ENCODE measurements at regions not wholly inside any gene's neighbourhood (a gene's known extent, or its start where the extent isn't known, plus 50 kb on each side); places are given as distances from the start of the nearest gene placed in this dataset.
A peak's percentile ranks its signal among the peaks of the same experiment; 100 is the strongest.

- DNase-seq = no peak
- H3K27ac ChIP-seq = no peak overlapping the region
- H3K9me3 ChIP-seq = no peaks in the 10 kb centered on the region
- 44 to 67% methylated on average over 3 of the region's 3 CpGs for WGBS, 2 donors
- TF ChIP-seq POLR2A (IDR thresholded peaks at IDR 0.05) (no peak), CTCF (IDR thresholded peaks at IDR 0.05) (no peak), POLR2AphosphoS5 (IDR thresholded peaks at IDR 0.05) (no peak), EP300 (IDR thresholded peaks at IDR 0.05) (no peak)
- H3K4me3 ChIP-seq = no peak overlapping the region
- ATAC-seq (ENCODE audit: low FRiP score in 2 of 2) = no peak
- no peaks in the 10 kb centered on the region for H3K27me3 ChIP-seq
- H3K4me1 ChIP-seq = no peaks in the 10 kb centered on the region
- no peaks in the 10 kb centered on the region for H3K36me3 ChIP-seq
Observed at GRCh38 chr6:153963352-153963751, 75.7 kb upstream of the OPRM1 start.

GRCh38 chr6:153962555-153962954, 76.5 kb upstream of the OPRM1 start:
- H3K4me1 ChIP-seq = no peaks in the 10 kb centered on the region
- no peaks in the 10 kb centered on the region for H3K9me3 ChIP-seq
- WGBS, 2 donors = 51 to 53% methylated on average over 2 of the region's 2 CpGs
- ATAC-seq (ENCODE audit: low FRiP score in 2 of 2) (no peak), DNase-seq (no peak)
- TF ChIP-seq POLR2A (IDR thresholded peaks at IDR 0.05) = no peak
- TF ChIP-seq EP300 (IDR thresholded peaks at IDR 0.05) = no peak
- no peak for TF ChIP-seq POLR2AphosphoS5 (IDR thresholded peaks at IDR 0.05)
- TF ChIP-seq CTCF (IDR thresholded peaks at IDR 0.05) = no peak
- no peak overlapping the region for H3K4me3 ChIP-seq
- no peaks in the 10 kb centered on the region for H3K36me3 ChIP-seq
- H3K27ac ChIP-seq = no peak overlapping the region
- no peaks in the 10 kb centered on the region for H3K27me3 ChIP-seq

GRCh38 chr6:153960741-153961140, 78.3 kb upstream of the OPRM1 start:
- no peak for ATAC-seq (ENCODE audit: low FRiP score in 2 of 2)
- no peak overlapping the region for H3K27ac ChIP-seq
- no peaks in the 10 kb centered on the region for H3K36me3 ChIP-seq
- H3K27me3 ChIP-seq = no peaks in the 10 kb centered on the region
- H3K4me1 ChIP-seq = no peaks in the 10 kb centered on the region
- TF ChIP-seq POLR2A (IDR thresholded peaks at IDR 0.05) (no peak), CTCF (IDR thresholded peaks at IDR 0.05) (no peak), EP300 (IDR thresholded peaks at IDR 0.05) (no peak), POLR2AphosphoS5 (IDR thresholded peaks at IDR 0.05) (no peak)
- WGBS, 2 donors = 66 to 73% methylated on average over 1 of the region's 1 CpG
- no peak for DNase-seq
- H3K9me3 ChIP-seq = no peaks in the 10 kb centered on the region
- H3K4me3 ChIP-seq = no peak overlapping the region

- ATAC-seq (ENCODE audit: low FRiP score in 2 of 2) (no peak), DNase-seq (no peak)
- H3K27ac ChIP-seq = no peak overlapping the region
- H3K4me1 ChIP-seq = no peaks in the 10 kb centered on the region
- TF ChIP-seq CTCF (IDR thresholded peaks at IDR 0.05) = no peak
- no peak for TF ChIP-seq EP300 (IDR thresholded peaks at IDR 0.05)
- no peaks in the 10 kb centered on the region for H3K36me3 ChIP-seq
- 68 to 71% methylated on average over 4 of the region's 4 CpGs for WGBS, 2 donors
- H3K27me3 ChIP-seq = no peaks in the 10 kb centered on the region
- H3K9me3 ChIP-seq = no peaks in the 10 kb centered on the region
- H3K4me3 ChIP-seq = no peak overlapping the region
Observed at GRCh38 chr6:153960281-153960680, 78.8 kb upstream of the OPRM1 start.

- H3K27ac ChIP-seq = no peak overlapping the region
- no peak for TF ChIP-seq POLR2A (IDR thresholded peaks at IDR 0.05)
- H3K4me1 ChIP-seq = no peaks in the 10 kb centered on the region
- H3K36me3 ChIP-seq = no peaks in the 10 kb centered on the region
- WGBS, 2 donors = 76 to 91% methylated on average over 1 of the region's 1 CpG
- no peak for DNase-seq
- H3K9me3 ChIP-seq = no peaks in the 10 kb centered on the region
- no peak overlapping the region for H3K4me3 ChIP-seq
- peak in 1 of 2 donors; percentile 28 for ATAC-seq (ENCODE audit: low FRiP score in 2 of 2)
- no peaks in the 10 kb centered on the region for H3K27me3 ChIP-seq
Observed at GRCh38 chr6:153959276-153959675, 79.8 kb upstream of the OPRM1 start.
